ENCODE measurements at regions not wholly inside any gene's neighbourhood (a gene's known extent, or its start where the extent isn't known, plus 50 kb on each side); places are given as distances from the start of the nearest gene placed in this dataset.

DNA sequence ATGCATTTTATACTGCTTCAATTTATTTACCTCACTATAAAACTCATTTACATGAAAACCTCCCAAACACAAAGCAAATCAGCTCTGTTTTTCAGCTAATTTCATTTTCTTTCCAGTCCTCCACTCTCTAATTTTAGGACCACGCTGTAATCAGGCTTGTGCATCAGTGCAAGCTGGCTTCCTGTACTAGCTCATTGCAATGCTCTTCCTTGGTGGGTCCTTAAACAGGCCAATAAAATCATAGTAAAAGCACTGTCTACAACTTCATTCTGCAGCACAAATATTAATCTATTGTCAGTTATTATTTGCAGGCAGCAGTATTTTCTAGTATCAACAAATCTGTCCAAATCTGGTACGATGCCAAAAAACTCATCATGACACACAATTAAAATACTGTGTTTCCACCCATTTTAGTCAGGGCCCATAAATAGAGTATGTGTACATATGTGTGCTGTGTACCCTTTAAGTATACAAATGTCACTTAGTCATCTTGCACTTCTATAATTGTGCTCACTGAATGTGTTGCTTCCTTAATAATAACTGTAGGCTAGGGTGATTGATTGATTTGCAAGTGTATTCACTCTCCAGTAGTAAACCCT is 178.2 kb upstream of the HCCS start:
- no peak overlapping the region for H3K27ac ChIP-seq
- TF ChIP-seq, protein P1, sequence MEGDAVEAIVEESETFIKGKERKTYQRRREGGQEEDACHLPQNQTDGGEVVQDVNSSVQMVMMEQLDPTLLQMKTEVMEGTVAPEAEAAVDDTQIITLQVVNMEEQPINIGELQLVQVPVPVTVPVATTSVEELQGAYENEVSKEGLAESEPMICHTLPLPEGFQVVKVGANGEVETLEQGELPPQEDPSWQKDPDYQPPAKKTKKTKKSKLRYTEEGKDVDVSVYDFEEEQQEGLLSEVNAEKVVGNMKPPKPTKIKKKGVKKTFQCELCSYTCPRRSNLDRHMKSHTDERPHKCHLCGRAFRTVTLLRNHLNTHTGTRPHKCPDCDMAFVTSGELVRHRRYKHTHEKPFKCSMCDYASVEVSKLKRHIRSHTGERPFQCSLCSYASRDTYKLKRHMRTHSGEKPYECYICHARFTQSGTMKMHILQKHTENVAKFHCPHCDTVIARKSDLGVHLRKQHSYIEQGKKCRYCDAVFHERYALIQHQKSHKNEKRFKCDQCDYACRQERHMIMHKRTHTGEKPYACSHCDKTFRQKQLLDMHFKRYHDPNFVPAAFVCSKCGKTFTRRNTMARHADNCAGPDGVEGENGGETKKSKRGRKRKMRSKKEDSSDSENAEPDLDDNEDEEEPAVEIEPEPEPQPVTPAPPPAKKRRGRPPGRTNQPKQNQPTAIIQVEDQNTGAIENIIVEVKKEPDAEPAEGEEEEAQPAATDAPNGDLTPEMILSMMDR (conservative IDR thresholded peaks at IDR 0.05; ENCODE audit: low read depth, low read length) = no peak
- H4K20me1 ChIP-seq (ENCODE audit: insufficient read depth) = no peaks in the 10 kb centered on the region
- H2AFZ ChIP-seq (ENCODE audit: low read depth) = no peak overlapping the region
- H3K4me1 ChIP-seq (ENCODE audit: low read depth, poor library complexity, severe bottlenecking) = no peaks in the 10 kb centered on the region
- no peaks in the 10 kb centered on the region for H3K79me2 ChIP-seq (ENCODE audit: insufficient read depth, low read depth)
- no peak overlapping the region for H3K4me3 ChIP-seq (IDR thresholded peaks at IDR 0.05; ENCODE audit: insufficient read depth, low read depth, low read length)
- no peak overlapping the region for H3K9ac ChIP-seq
- H3K36me3 ChIP-seq (ENCODE audit: insufficient read depth) = no peaks in the 10 kb centered on the region
- no peaks in the 10 kb centered on the region for H3K27me3 ChIP-seq (ENCODE audit: insufficient read depth, low read depth)
- no peak overlapping the region for H3K4me2 ChIP-seq

DNA sequence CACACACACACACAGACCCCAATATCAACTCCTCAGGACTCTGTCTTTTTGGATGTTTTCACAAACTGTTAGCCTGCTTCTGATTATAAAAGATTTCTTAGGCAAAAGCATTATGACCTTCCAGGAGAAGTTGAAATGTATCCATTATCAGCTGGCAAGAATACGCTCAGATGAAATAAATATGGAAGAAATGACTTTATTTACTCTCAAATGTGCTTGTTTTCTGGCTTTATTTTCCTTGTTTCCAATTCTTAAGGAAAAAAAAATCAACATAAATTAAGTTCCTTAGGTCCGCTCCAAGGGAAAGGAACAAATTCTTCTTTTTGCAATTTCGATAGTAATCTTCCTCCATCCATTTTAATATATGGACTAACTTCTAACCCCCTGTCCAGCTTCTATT is 175.6 kb upstream of the HCCS start:
- no peaks in the 10 kb centered on the region for H3K79me2 ChIP-seq (ENCODE audit: insufficient read depth, low read depth)
- no peaks in the 10 kb centered on the region for H3K4me1 ChIP-seq (ENCODE audit: low read depth, poor library complexity, severe bottlenecking)
- no peak overlapping the region for H3K9ac ChIP-seq
- no peaks in the 10 kb centered on the region for H3K27me3 ChIP-seq (ENCODE audit: insufficient read depth, low read depth)
- H3K4me2 ChIP-seq = no peak overlapping the region
- H3K27ac ChIP-seq = no peak overlapping the region
- H4K20me1 ChIP-seq (ENCODE audit: insufficient read depth) = no peaks in the 10 kb centered on the region
- TF ChIP-seq, protein P1 (conservative IDR thresholded peaks at IDR 0.05; ENCODE audit: low read depth, low read length) = no peak
- H2AFZ ChIP-seq (ENCODE audit: low read depth) = no peak overlapping the region
- no peak overlapping the region for H3K4me3 ChIP-seq (IDR thresholded peaks at IDR 0.05; ENCODE audit: insufficient read depth, low read depth, low read length)
- H3K36me3 ChIP-seq (ENCODE audit: insufficient read depth) = no peaks in the 10 kb centered on the region

DNA sequence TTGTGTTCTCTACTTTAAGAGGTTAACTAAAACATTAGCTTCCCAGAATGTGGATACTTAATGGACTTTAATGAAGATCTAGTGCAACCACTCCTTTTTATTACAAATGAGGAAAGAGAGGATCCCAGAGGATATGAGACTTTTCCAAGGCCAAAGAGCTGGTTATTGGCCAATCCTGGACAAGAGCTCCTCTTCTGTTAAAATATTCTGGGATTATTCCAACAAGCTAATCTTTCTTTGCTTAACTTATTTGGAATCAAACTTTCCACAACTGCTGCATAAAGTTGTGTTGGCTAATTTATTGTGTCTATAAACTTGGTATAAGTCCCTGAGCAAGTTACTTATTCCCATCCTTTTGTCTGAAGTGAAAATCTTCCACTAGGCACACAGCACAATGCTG is 174.2 kb upstream of the HCCS start:
- no peaks in the 10 kb centered on the region for H4K20me1 ChIP-seq (ENCODE audit: insufficient read depth)
- no peak overlapping the region for H2AFZ ChIP-seq (ENCODE audit: low read depth)
- H3K27ac ChIP-seq = no peak overlapping the region
- H3K9ac ChIP-seq = no peak overlapping the region
- no peaks in the 10 kb centered on the region for H3K79me2 ChIP-seq (ENCODE audit: insufficient read depth, low read depth)
- no peak overlapping the region for H3K4me3 ChIP-seq (IDR thresholded peaks at IDR 0.05; ENCODE audit: insufficient read depth, low read depth, low read length)
- TF ChIP-seq, protein P1 (conservative IDR thresholded peaks at IDR 0.05; ENCODE audit: low read depth, low read length) = no peak
- no peak overlapping the region for H3K4me2 ChIP-seq
- no peaks in the 10 kb centered on the region for H3K36me3 ChIP-seq (ENCODE audit: insufficient read depth)
- H3K4me1 ChIP-seq (ENCODE audit: low read depth, poor library complexity, severe bottlenecking) = no peaks in the 10 kb centered on the region
- H3K27me3 ChIP-seq (ENCODE audit: insufficient read depth, low read depth) = no peaks in the 10 kb centered on the region

DNA sequence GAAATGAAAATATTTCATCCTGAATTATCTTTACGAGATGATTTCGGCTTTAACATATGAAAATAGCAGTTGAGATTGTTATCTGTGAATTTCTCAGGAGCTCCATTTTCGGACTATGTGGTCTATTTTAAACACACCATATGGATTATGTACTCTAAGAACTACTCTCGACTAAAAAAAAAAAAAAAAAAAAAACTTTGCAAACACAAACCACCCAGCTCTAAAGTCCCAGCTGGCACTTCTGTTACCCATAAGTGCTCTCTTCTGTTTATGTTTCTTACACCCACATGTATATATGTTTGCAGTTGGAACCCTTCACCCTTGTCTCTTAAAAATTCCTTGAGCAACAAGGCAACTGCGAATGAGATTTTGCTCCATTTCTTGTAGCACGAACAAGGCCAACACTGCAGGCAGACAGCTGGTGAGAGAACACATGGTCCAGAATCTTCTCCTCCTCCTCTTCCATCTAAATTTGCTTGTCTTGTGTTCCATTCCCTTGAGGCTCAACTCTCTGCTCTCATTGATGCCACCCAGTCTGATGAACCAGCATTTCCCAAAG is 172.7 kb upstream of the HCCS start:
- TF ChIP-seq, protein P1 (conservative IDR thresholded peaks at IDR 0.05; ENCODE audit: low read depth, low read length) = no peak
- H3K4me3 ChIP-seq (IDR thresholded peaks at IDR 0.05; ENCODE audit: insufficient read depth, low read depth, low read length) = no peak overlapping the region
- no peak overlapping the region for H3K9ac ChIP-seq
- H3K36me3 ChIP-seq (ENCODE audit: insufficient read depth) = no peaks in the 10 kb centered on the region
- no peaks in the 10 kb centered on the region for H3K79me2 ChIP-seq (ENCODE audit: insufficient read depth, low read depth)
- no peak overlapping the region for H3K4me2 ChIP-seq
- no peaks in the 10 kb centered on the region for H4K20me1 ChIP-seq (ENCODE audit: insufficient read depth)
- H3K4me1 ChIP-seq (ENCODE audit: low read depth, poor library complexity, severe bottlenecking) = no peaks in the 10 kb centered on the region
- no peak overlapping the region for H3K27ac ChIP-seq
- no peaks in the 10 kb centered on the region for H3K27me3 ChIP-seq (ENCODE audit: insufficient read depth, low read depth)
- no peak overlapping the region for H2AFZ ChIP-seq (ENCODE audit: low read depth)
